ENCODE measurements at regions not wholly inside any gene's neighbourhood (a gene's known extent, or its start where the extent isn't known, plus 50 kb on each side); places are given as distances from the start of the nearest gene placed in this dataset.

DNA sequence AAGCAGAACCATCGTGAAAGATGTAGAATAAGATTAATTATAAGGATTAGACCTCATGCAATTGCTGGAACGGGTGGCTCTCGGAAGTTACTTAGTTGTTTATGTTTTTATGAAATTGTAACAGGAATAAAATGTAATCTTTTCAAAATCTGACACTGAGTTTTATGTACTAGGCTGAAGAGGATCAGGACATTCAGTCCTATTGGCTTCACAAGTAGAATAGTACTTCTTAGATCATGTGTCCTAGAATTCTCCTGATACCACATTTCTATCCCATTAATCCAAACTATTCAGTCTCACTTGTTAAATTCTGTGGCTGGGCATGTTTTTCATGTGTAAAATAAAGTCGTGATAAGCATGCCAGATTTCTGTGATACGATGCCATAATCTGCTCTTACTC, 423.5 kb upstream of the OR4E1 start:
- H3K4me1 ChIP-seq (ENCODE audit: control insufficient read depth, insufficient read depth, low read length) = no peaks in the 10 kb centered on the region
- DNase-seq (ENCODE audit: low read depth, low spot score) (no peak), ATAC-seq (no peak), FAIRE-seq (no peak)
- ChIA-PET POLR2A (no interaction called here), SMC1A (ENCODE audit: uncharacterized antibody, unreplicated experiment) (interaction anchor here (0.9 kb wide), 1 partner anchor 130 kb away, joined by 3 read pairs; no protein-coding TSS in a partner anchor), CTCF (interaction anchor here (1.5 to 6.6 kb wide), 4 partner anchors 10 to 50 kb away, joined by 6 to 32 read pairs (median 8); no protein-coding TSS in a partner anchor), RAD21 (ENCODE audit: unreplicated experiment) (no interaction called here)
- no peak overlapping the region for H3K4me3 ChIP-seq
- H3K9me3 ChIP-seq (replicated peaks; ENCODE audit: control insufficient read depth, insufficient read depth, low read length) = no peaks in the 10 kb centered on the region
- no peaks in the 10 kb centered on the region for H3K36me3 ChIP-seq (ENCODE audit: control insufficient read depth in 2 of 2, insufficient read depth in 2 of 2, low read length in 1 of 2)
- intact Hi-C loops (cut with micrococcal nuclease; ENCODE audit: unreplicated experiment) (no loop called here), in situ Hi-C loops (cut with MboI) (no loop called here)
- H3K79me2 ChIP-seq (ENCODE audit: control insufficient read depth, insufficient read depth, low read length) = no peaks in the 10 kb centered on the region
- no peak overlapping the region for H3K27ac ChIP-seq (ENCODE audit: control insufficient read depth, insufficient read depth)
- H2AFZ ChIP-seq (ENCODE audit: control insufficient read depth, low read depth, low read length) = no peak overlapping the region
- no peak overlapping the region for H3K9ac ChIP-seq (ENCODE audit: control insufficient read depth, insufficient read depth, low read length)
- no peak overlapping the region for H3K4me2 ChIP-seq (ENCODE audit: control insufficient read depth, insufficient read depth)
- WGBS (ENCODE audit: insufficient coverage, insufficient replicate concordance, low lambda C conversion rate, missing lambda C conversion rate) = 1% methylated on average over 5 of the region's 5 CpGs
- no peaks in the 10 kb centered on the region for H3K27me3 ChIP-seq (replicated peaks in 1 of 2; ENCODE audit: control insufficient read depth in 2 of 2, insufficient read depth in 2 of 2, low read length in 1 of 2)
- BruUV-seq (replicated peaks) = no TSS peak
- H4K20me1 ChIP-seq (ENCODE audit: control insufficient read depth, insufficient read depth) = no peaks in the 10 kb centered on the region
- no peak for TF ChIP-seq MTA3 (IDR thresholded peaks at IDR 0.05; ENCODE audit: borderline replicate concordance, low read length)
- no peak for TF ChIP-seq E2F4 (IDR thresholded peaks at IDR 0.05; ENCODE audit: low read depth, low read length)
- no peak for TF ChIP-seq ZNF24 (IDR thresholded peaks at IDR 0.05)
- TF ChIP-seq, protein P1, sequence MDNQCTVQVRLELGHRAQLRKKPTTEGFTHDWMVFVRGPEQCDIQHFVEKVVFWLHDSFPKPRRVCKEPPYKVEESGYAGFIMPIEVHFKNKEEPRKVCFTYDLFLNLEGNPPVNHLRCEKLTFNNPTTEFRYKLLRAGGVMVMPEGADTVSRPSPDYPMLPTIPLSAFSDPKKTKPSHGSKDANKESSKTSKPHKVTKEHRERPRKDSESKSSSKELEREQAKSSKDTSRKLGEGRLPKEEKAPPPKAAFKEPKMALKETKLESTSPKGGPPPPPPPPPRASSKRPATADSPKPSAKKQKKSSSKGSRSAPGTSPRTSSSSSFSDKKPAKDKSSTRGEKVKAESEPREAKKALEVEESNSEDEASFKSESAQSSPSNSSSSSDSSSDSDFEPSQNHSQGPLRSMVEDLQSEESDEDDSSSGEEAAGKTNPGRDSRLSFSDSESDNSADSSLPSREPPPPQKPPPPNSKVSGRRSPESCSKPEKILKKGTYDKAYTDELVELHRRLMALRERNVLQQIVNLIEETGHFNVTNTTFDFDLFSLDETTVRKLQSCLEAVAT (IDR thresholded peaks at IDR 0.05) = no peak
- TF ChIP-seq ZNF384 (IDR thresholded peaks at IDR 0.05; ENCODE audit: borderline replicate concordance, low read depth, low read length) = no peak
- TF ChIP-seq ELK1 (IDR thresholded peaks at IDR 0.05; ENCODE audit: low read depth, low read length) = no peak
- no peak for TF ChIP-seq ZNF217 (IDR thresholded peaks at IDR 0.05)
- TF ChIP-seq, protein P2, sequence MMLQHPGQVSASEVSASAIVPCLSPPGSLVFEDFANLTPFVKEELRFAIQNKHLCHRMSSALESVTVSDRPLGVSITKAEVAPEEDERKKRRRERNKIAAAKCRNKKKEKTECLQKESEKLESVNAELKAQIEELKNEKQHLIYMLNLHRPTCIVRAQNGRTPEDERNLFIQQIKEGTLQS (IDR thresholded peaks at IDR 0.05; ENCODE audit: borderline replicate concordance, extremely low read depth, low read depth, low read length) = no peak
- TF ChIP-seq CUX1 (IDR thresholded peaks at IDR 0.05; ENCODE audit: insufficient replicate concordance, low read depth, low read length) = no peak
- TF ChIP-seq, protein P3, sequence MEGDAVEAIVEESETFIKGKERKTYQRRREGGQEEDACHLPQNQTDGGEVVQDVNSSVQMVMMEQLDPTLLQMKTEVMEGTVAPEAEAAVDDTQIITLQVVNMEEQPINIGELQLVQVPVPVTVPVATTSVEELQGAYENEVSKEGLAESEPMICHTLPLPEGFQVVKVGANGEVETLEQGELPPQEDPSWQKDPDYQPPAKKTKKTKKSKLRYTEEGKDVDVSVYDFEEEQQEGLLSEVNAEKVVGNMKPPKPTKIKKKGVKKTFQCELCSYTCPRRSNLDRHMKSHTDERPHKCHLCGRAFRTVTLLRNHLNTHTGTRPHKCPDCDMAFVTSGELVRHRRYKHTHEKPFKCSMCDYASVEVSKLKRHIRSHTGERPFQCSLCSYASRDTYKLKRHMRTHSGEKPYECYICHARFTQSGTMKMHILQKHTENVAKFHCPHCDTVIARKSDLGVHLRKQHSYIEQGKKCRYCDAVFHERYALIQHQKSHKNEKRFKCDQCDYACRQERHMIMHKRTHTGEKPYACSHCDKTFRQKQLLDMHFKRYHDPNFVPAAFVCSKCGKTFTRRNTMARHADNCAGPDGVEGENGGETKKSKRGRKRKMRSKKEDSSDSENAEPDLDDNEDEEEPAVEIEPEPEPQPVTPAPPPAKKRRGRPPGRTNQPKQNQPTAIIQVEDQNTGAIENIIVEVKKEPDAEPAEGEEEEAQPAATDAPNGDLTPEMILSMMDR (IDR thresholded peaks at IDR 0.05 in 2 of 3, conservative IDR thresholded peaks at IDR 0.05 in 1 of 3; ENCODE audit: control insufficient read depth in 2 of 3, extremely low read depth in 1 of 3, insufficient read depth in 1 of 3, low read depth in 3 of 3, low read length in 3 of 3) = no peak
